ENCODE measurements at regions not wholly inside any gene's neighbourhood (a gene's known extent, or its start where the extent isn't known, plus 50 kb on each side); places are given as distances from the start of the nearest gene placed in this dataset.
"Not testable (repeated sequence)": the region's sequence is repeated elsewhere in the genome, so short reads cannot be mapped to it uniquely, and the experiment has no call there.

DNA sequence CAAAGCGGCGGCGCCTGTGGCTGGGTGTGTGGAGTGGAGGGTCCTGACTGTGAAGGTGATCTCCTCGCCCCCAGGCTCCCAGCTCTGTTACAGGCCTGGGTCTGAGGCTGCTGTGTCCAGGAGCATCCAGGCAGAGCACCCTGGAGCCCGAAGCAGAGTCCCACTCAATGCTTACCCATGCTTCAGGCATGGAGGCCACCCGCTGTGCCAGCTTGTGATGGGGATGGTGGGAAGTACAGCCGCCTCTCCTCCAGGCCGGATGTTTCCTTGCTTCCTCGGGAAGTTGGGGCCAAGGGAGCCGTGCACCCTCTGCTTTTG lies 255.9 kb upstream of the IRX1 start:
- ATAC-seq: no peak

DNA sequence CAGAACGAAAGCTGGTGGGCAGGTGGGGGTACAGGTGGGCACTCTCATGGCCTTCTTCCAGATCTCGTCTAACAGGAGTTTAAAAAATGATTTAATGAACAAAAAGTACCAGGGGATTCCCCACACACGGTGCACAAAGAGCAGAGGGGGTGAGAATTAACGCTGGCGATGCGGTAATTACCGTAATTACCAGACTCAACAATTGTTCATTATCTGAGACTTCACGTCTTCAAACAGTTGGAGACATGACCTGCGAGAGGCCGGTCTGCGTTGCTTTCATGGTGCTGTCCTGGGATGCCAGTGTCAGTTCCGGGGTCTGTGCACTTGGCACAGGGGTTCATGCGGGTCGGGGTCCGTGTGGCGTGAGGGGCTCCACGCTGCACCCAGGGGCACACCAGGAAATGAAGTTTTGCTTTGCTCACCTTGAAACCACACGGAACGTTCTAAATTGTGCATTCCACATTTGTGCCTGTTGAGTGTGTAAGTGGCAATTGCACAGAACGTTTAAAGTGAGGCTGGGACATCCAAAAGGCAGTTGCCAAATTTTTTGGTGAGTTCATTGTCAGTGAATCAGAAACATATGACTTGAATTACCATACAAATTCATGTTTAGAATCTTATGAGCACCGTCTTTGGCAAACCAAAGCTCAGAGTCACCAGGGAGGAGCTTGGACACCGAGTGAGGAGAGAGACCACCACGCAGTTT lies 256.4 kb upstream of the IRX1 start:
- no peak for ATAC-seq

DNA sequence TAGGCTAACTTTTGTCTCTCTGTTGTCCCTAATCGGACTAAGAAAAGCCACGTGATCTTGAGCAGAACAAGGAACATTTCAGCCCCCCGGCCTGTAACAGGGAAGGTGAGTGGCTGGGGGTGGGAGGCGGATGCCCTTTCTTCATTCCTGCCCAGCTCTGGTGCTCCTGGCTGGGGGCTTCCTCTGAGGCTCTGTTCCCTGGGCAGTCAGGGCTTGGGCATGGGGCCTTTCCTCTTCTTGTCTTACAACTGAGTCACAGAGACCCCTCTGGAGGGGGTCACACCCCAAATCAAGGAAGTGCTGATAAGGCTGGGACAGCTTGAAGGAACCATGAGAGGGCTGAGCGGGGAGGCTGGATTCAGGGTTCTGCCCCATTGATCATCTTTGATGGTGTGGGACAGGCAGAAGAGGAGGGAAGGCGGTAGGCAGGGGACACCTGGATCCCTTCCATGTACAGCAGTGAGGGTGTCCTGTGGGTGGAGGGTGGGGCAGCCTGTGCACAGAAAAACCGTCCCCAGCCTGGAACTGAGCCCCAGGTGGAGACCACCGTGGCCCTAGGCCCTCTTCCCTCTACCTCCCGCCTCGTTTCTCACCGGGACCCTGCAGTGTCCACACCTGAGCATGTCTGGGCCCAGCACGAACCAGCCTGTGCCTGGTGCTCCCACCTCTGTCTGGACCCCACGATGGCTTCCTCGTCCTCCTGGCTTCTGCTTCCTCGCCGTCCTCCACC lies 257.7 kb upstream of the IRX1 start:
- ATAC-seq: no peak

DNA sequence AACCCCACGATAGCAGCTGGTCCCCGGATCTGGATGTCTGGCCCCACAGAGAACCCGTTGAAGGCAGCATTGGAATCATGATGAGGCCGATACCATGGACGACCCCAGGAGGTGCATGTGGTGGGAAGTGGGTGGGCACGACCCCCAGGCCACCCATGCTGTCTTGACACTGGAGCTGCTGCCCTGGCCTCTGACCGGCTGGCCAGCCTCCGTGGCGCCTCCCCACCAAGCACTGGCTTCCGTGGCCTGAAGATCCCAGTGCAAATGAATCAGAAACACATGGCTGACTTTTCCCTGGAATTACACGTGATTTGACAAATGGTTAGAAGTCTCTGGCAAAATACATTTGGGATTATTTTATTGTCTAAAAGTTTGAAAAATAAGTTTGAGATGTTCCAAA lies 259.0 kb upstream of the IRX1 start:
- ATAC-seq: no peak

DNA sequence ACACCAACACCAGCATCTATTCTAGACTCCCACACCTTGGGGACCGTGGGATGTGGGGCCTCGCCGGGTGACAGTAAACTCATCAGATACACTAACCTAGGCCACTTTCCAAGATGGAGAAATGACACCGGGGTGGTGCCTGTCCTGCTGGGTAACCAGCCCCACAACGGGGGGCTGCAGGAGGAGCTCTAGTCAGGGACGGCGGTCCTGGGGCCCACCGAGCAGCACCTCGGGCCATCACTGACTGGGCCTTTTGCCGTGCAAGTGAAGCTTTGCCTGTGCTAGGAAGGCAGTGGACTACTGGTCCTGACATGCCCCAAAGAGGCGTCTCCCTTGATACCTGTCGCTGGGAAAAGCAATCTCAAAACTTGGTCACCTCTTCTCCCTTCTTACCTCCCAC lies 260.3 kb upstream of the IRX1 start:
- no peak for ATAC-seq

DNA sequence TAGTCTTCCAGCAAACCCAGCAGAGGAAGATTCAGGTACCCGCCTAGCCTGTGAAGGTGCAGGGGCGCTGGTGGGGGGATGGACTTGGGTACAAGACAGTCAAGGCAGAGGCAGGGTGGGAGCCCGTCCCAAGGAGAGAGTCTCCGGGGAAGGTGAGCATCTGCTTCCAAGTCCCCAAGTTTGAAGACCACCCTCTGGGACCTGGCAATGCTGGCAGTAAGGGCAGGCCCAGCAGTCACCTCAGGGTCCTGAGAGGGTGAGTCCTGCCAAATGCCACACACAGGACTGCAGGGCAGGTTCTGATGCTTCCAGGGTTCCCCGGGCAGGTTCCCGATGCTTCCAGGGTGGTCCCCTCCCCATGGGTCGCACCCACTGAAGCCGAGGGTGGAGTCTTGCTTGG lies 261.8 kb upstream of the IRX1 start:
- ATAC-seq: no peak

DNA sequence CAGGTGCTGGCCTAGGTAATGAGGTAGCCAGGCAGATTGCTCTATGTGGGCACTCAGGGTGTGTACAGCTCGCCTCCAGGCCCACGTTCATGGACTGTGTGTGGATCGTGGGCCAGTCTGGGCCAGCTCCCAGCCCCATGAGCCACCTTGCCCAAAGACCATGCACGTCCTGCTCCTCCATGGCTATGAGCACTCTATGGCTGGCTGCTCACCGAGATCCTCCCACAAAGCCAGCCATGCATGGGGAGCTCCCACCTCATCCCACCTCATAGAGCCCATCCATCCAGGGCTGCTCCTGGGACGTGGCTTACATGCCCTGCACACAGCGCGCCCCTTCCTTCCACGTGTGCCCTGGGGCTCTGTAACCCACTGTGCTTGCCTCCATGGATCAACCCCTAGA lies 262.5 kb upstream of the IRX1 start:
- no peak for ATAC-seq

DNA sequence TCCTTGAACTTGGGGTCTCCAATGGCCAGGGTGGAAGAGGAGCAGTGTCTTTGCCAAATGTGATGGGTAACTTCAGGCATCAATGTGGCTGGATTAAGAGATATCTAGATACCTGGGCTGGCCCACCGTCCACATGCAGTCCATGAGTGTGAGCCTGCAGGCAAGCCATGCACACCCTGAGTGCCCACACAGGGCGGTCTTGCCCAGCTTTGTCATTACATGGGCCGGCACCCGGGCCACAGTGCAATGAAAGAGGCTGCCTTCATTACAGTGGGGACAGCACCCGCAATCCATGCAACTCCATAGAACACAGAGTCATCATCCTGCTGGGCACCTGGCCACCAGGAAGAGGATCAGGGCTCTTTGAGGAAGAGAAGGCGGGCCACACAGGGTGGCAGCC lies 263.8 kb upstream of the IRX1 start:
- ATAC-seq: peak; percentile 39

DNA sequence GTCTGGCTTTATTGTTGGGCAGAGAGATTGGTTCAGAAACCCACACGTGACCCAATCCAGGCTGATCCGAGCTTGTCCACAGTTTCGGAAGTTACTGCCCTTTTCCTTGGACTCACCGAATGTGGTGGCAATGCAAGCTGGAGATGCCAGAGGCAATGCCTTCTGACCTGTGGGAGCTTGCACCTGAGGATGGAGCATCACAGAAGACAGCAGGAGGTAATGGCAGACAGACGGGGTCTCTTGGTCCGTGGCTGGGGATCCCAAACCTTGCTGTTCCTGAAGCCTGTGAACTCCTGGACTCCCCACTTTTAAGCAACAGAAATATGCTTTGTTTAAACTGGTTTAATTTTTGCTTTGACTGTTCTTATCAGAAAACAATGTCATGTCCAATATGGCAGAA lies 265.2 kb upstream of the IRX1 start:
- no peak for ATAC-seq

DNA sequence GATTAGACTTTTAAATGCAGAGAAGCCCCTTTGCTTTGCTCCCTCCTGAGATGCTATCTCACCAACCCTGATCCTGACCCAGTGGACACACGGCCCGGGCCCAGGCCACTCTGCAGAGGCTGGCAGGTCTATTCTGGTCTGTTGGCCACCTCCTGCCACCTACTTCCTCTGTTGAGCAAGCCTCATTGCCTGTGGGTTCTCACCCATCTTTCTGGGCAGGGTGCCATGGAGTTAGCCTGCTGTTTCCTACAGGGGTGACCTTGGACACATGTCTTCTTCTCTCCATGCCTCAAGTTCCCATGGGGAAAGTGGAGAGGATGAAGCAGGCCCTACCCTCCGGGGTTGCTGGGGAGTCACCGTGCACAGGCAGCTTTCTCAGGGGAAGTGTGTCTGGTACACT lies 266.2 kb upstream of the IRX1 start:
- no peak for ATAC-seq

DNA sequence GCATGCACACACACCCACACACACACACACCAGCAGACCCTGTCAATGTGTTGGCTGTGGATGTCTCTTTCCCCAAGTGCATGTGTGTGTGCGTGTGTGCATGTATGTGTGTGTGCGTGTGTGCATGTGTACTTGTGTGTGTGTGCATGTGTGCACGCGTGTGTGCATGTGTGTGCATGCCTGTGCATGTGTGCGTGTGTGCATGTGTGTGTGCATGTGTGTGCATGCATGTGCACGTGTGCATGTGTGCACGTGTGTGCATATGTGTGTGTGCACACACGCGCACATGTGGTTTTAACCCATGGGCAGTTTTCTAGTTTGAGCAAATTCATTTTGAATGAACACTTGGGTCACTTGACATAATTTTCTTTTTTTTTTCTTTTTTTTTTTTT lies 268.8 kb upstream of the IRX1 start:
- ATAC-seq: no peak

DNA sequence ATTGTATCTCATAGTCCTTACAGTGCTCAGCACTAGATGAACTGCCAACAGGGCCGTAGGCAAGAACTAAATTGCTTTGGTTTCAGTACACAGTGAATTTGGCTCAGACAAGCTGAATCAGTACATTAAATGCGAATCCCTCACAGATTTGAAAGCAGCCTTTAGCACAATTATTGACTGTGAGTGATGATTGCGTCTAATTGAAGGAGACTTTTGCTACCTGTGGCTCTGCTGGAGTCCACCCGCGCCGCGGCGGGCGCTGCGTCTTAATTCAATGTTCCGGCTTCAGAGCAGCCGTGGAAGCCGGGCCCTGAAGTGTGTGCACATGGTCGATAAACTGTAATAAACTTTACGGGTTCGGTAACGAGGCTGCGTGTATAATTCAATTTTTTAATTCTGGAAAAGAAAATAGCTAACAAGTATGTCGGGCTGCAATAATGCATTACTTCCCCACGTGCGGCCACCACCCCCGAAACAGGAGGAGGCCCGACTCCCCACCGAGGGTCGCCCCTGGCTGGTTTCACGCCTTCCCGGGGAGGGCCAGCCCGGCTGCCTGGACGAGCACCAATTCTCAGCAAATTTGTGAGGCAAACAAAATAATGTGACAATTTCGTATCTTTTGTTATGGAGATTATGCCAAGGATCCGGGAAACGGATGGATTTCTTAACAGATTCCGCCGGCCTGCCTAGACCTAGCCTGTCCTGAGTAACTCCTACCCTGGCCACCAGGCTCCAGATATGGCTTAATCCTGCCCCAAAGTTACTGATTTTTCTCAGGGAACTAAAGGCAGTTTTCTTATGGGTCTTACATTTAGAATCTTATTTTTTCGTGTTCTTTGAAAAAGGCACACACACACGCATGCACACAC lies 269.4 kb upstream of the IRX1 start:
- ATAC-seq: no peak

DNA sequence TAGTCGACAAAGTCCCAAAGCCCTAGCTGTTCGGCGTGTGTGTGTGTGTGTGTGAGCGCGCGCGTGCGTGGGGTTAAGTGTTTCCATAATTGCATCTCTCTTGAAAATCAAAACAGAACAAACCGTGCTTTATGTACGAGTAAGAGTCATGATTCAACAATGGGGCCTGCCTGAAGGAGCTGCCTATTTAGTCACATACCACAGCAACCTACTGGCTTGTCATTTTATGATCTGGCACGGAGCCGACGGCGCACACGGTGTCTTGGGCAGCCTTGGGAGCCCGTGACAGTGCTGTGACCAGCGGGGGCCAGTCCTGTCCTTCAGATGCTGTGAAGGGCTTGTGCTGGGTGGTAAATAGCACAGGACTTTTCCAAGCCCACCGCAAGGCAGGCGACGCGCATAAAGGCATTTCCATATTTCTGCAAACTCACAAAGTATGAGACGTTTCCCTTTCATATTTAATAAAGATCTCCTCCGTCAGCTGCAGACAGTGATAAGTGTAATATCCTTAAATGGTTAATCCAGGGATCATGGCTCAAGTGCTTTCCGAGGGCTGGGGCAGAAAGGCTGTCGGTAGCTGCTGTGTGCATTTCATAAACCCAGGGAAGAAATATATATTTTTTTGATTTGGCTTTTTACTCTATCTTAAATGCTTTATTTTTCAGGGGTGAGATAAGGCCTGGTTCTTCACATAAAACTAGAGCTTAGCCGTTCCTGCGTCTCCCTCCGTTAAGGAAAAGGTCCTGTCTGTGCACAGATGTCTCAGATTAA lies 270.2 kb upstream of the IRX1 start:
- ATAC-seq: no peak

DNA sequence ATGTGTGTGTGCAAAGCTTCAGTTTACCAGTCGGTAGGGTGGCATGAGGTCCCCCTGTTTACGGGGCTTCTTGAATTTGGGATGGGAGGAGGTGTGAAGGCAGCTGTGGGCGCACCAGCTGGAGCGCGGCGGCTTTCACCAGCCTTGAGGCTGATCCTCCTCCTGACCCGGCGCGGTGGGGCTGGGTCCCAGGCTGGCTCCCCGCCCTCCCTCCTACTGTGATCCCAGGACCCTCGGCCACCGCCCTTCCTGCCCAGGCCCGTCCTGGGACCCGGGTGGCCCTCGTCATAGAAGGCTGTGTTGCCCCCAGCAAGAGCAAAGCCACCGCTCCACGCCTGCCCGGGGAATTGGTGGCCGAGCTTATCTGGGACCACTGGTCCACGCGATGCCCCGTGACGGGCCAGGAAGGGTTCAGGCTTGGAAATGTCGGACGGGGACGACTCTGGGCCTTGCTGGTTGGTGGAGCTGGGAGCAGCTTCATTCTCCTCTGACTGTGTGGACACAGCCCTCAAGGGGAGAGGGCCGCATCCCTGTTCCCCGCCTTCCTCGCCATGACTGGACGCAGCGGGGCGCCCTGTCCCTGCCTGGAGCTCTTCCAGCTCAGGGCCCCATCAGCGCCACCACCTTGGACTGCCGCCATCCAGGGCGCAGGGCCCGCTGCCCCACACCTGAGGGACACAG lies 271.1 kb upstream of the IRX1 start:
- peak; percentile 19 for ATAC-seq

DNA sequence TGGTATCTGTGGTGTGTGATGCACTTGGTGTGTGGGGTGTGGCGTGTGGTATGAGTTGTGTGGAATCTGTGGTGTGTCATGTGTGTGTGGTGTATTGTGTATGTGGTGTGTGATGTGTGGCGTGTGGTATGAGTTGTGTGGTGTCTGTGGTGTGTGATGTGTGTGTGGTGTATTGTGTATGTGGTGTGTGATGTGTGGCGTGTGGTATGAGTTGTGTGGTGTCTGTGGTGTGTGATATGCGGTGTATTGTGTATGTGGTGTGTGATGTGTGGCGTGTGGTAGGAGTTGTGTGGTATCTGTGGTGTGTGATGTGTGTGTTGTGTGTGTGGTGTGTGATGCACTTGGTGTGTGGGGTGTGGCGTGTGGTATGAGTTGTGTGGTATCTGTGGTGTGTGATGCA lies 271.7 kb upstream of the IRX1 start:
- not testable (repeated sequence) for ATAC-seq

DNA sequence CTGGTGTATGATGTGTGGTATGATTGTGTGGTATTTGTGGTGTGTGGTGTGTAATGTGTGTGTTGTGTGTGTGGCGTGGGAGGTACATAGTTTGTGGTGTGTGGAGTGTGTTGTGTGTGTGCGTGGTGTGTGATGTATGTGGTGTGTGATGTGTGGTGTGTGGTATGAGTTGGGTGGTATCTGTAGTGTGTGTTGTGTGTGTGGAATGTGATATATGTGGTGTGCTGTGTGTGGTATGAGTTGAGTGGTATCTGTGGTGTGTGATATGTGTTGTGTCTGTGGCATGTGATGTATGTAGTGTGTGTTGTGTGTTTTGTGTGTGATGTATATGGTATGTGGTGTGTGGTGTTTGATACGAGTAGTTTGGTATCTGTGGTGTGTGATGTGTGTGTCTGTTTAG lies 272.5 kb upstream of the IRX1 start:
- ATAC-seq: no peak

DNA sequence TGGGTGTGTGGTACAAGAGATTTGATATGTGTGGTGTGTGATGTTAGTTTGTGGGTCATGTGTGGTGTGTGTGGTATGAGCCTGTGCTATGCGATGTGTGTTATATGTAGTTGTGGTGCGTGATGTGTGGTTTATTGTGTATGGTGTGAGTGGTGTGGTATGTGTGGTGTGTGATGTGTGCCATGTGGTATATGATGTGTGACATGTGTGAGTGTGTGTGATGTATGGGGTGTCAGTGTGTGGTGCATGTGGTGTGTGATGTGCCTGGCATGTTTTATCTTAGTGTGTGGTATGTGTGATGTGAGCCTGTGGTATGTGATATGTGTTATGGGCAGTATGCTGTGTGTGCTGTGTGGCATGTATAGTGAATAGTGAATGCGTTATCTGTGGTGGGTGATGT lies 273.0 kb upstream of the IRX1 start:
- no peak for ATAC-seq

DNA sequence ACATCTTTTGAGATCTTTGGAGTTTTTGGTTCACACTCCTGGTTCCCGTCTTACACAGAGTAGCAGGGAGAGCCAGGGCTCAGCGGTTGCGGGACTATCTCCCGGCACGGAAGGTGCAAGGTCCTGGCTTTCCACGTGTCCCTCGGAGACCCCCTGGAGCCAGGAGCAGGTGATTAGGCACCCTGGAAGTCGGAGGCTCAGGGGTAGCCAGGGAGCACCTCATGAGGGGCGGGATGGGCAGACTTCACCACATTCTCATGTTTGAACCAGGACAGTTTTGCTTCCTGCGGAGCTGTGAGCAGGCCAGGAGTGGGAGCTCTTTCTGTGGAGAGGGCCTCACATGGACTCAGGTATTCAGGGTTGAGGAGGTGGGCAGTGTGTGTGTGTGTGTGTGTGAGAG lies 273.7 kb upstream of the IRX1 start:
- no peak for ATAC-seq

DNA sequence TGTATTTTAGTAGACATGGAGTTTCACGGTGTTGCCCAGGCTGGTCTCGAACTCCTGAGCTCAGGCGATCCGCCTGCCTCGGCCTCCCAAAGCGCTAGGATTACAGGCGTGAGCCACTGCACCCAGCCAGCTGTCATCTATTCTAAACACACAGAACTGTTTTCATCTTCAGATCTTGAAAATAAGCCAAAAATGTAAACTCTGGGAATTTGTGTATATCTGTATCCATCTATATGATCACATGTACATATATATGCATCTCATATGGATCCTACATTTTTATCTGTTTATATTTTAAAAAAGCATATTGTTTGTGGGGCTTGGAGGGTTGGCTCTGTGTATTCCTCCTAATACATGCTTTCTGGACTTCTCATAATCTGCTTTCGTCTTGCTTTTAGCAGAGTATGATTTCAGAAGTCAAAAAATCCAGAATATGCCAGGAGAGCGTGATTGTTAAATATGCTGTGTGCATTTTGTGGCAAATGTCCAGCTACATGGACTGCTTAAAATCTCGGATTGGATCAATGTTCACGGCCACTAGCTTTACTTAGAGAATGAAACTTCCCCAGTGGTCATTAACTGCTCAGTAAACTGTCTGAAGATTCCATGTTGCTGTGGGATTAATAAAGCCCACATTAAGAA lies 274.4 kb upstream of the IRX1 start:
- no peak for ATAC-seq

DNA sequence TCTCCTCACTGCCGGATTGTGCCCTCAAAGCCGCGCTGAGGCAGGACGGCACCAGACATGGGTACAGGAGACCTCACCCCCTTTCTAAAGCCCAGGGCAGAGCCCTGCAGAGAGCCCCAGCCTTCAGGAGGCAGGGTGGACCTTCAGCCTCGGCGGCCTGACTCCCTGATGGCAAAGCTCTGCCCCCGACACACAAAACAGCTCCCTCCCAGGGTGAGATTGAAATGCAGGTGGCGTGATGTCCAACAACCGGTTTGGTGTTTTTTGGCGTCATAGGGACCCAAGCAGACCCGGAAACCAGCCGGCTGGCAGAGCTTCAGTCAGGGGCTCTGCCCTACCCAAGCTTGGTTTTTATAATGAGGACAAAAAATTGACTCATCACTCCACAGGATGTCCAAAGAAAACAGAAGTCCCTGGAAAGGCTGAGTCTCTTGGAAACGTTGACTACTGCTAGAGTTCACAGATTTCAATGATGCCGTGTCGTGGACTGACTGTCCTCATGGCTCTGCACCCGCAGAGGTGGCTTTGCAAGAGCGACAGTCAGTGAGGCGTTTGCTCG lies 275.2 kb upstream of the IRX1 start:
- ATAC-seq: peak; percentile 48

DNA sequence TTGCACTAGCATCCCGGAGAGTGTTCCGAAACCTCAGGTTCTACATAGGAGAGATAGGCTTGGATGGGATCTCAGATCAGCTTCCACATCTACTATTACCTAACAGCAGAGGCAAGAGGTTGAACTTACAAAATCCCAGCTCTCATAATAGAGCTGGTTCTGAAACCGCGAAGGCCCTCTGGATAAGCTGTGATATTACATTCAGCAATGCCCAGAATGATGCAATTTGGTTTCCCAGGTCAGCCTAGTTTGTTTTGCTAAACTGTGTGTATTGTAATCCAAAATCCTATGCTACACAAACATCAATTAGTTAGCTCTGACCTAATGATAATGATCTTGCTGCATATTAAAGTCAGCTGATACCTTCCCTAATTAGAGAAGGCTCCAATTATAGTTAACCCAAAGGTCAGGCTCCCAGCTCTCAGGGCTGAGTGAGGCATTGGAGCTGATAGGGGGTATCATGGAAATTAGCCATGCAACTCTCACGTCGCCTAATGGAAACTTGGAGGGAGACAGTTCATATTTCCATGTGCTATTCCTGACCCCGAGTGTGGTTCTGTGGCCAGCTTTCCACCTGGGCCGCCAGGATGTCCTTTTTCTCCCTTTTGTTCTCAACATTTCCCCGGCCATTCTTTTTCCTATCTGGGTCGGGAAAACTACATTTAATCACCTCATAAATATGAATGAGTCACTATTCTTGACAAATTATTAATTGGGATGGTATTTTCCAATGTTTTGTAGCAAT lies 278.4 kb upstream of the IRX1 start:
- ATAC-seq: no peak
